ENCODE measurements at regions not wholly inside any gene's neighbourhood (a gene's known extent, or its start where the extent isn't known, plus 50 kb on each side); places are given as distances from the start of the nearest gene placed in this dataset.

GRCh38 chr10:2688958-2689357 is 378.4 kb upstream of the PFKP start:
- DNase-seq = no peak

GRCh38 chr10:2686691-2687090 is 380.7 kb upstream of the PFKP start:
- no peak for DNase-seq

GRCh38 chr10:2682491-2682890 is 384.9 kb upstream of the PFKP start:
- no peak for DNase-seq

DNA sequence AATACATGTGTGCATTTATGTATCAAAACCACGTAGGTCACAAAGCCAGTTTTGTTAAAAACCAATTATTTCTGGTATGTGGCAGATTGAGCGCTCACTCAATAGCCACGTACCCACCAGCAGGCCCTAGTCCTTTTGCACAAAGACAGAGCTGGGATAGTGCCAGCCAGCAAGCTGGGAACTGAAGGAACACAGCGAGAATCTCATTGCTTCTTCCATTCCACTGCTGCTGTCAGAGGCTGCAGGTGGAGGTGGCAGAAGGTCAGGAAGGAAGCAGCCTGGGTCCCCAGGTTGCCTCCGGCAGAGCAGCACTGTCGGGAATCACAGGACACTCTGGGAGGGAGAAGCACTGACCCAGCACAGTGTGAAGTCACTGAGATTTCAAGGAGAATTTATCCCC is 385.5 kb upstream of the PFKP start:
- no peak for DNase-seq

GRCh38 chr10:2680821-2681220 is 386.5 kb upstream of the PFKP start:
- no peak for DNase-seq

GRCh38 chr10:2679646-2680045 is 387.7 kb upstream of the PFKP start:
- DNase-seq = no peak

GRCh38 chr10:2676455-2676854 is 390.9 kb upstream of the PFKP start:
- DNase-seq = no peak

DNA sequence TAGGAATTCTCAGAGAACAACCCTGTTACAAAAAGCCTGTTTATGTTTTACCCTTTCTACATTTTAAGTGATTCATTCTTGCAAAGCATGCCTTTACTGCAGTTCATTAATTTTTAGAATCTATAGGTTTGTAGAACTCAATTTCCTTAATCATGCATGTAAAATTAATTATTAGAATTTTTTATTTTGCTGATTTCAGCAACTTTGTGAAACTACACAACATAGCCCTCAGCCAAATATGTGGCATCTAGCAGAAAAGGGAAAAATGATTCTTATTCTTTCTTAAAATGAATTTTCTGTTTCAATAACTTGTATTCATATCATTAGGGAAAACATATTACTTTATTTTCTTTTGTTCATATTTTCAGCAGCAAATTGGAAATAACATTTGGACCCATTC is 392.9 kb upstream of the PFKP start:
- DNase-seq = no peak

GRCh38 chr10:2670864-2671263 is 396.5 kb upstream of the PFKP start:
- DNase-seq = no peak

GRCh38 chr10:2665772-2666171 is 401.6 kb upstream of the PFKP start:
- DNase-seq = no peak

- DNase-seq = no peak
These were observed 407.1 kb upstream of the PFKP start for GRCh38 chr10:2660276-2660675.

GRCh38 chr10:2659660-2660209 is 407.6 kb upstream of the PFKP start:
- no peak for DNase-seq

DNA sequence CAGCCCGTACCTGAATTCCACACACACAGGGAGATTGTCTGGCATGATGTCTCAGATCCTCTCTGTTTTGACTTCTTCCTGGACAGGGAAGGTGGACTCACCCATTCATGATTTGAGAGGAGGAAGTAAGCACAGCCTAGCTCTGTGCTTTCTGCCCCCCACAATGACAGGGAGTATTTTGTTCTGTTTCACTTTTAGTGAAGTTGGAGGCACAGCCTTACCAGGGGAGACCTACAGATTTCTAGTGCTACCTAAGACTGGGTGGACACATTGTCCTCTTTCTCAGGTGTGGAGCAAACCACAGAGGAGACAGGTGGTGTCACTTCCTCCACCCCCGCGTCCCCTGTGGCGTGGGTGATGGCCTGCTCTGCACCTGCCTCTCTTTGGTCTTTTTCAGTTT is 408.6 kb upstream of the PFKP start:
- DNase-seq = no peak

DNA sequence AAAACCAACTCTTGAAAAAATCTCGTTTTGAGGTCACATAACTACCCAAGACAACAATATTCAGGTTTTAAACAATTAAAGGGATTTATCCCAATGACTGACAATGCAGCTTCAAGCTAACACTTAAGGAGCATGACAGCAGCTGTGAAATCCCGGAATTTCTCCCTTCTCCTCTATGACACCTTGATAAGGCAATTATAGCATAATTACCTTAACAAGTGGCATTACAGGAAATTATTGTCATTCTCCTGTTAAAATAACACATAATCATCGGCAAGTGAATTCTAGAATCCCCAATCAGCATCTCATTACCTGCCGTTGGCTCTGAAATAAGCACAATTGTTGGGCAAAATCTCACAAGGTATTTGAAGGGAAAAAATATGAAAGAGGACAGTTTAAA is 417.0 kb upstream of the PFKP start:
- DNase-seq = no peak

- no peak for DNase-seq
These were observed 426.3 kb upstream of the PFKP start for GRCh38 chr10:2641028-2641427.

GRCh38 chr10:2633630-2634029 is 433.7 kb upstream of the PFKP start:
- DNase-seq = no peak

- no peak for DNase-seq
These were observed 435.7 kb upstream of the PFKP start for GRCh38 chr10:2631557-2632205.

DNA sequence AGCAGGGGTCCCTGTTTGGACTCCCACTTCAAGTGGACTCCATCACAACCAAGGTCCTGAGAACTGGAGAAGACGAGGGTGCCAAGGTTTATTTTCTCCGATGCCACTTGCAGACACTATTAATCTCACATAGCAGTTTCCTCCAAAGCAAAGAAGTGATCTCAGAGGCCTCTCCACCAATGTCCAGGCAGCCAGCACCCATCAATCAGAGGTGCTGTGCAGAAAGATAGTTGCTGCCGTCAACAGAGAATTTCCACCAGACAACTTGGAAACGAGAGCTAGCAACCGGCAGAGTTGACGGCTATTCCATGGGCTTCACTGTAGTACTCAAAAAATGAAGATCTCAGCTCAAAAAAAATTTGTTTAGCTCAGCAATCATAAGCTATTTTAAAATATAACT is 438.6 kb upstream of the PFKP start:
- no peak for DNase-seq

GRCh38 chr10:2627969-2628368 is 439.4 kb upstream of the PFKP start:
- no peak for DNase-seq

DNA sequence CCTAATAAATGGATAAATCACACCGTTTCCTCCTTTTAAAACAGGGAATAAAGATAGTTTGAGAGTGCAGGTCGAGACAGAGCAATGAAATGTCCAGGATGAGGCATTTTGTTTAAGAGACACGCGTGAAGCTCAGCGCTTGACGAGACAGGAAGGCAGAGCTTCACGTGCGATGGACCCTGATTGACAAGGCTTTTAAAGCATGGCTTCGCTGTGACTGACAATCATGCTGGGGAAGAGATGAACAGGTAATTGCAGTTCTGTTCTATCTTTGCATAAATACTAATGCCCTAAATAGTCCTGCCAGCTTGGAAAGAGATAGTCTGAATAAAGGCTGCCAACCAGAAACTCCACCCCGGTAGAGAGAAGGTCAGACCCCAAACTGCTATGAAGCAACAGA is 442.3 kb upstream of the PFKP start:
- no peak for DNase-seq

- DNase-seq = no peak
These were observed 443.6 kb upstream of the PFKP start for GRCh38 chr10:2623675-2624274.

GRCh38 chr10:2620827-2621521 is 446.4 kb upstream of the PFKP start:
- DNase-seq = no peak

DNA sequence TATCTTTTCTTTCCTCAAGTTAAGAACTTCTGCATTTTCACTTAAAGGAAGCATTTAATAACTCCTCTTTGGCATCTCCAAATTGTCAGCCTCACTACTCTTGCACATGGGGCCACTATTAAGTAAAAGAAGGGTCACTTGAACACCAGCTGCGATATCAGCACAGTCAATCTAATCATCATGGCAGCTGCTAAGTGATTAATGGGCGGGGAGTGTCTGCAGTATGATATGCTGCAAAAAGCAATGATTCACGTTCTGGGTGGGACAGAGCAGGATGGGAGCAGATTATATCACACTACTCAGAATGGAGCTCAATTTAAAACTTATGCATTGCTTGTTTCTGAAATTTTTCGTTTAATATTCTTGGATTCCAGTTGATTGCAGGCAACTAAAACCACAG is 447.4 kb upstream of the PFKP start:
- no peak for DNase-seq

GRCh38 chr10:2619472-2619871 is 447.9 kb upstream of the PFKP start:
- peak; percentile 37 for DNase-seq
